HFFc6 (cell line): ENCODE measurements at regions not wholly inside any gene's neighbourhood (a gene's known extent, or its start where the extent isn't known, plus 50 kb on each side); places are given as distances from the start of the nearest gene placed in this dataset.

Source experiments
- DNase-seq: peaks from one replicate; pipeline ENCODE4 v3.0.0-alpha.2; 2018
- H3K27ac Mint-ChIP-seq: 2 replicates; pipeline ENCODE4 v1.8.0; 2020; ENCODE audit warnings: mild to moderate bottlenecking, mixed read lengths
- H3K27me3 Mint-ChIP-seq: 2 replicates; pipeline ENCODE4 v1.8.0; 2021; ENCODE audit warnings: mild to moderate bottlenecking, moderate library complexity, mixed read lengths; ENCODE audit not compliant: insufficient read depth
- H3K36me3 Mint-ChIP-seq: 2 replicates; pipeline ENCODE4 v1.8.0; 2021; ENCODE audit warnings: low read depth, mixed read lengths
- H3K4me1 Mint-ChIP-seq: 2 replicates; pipeline ENCODE4 v1.8.0; 2020; ENCODE audit warnings: low read depth, mixed read lengths
- H3K4me3 Mint-ChIP-seq: 2 replicates; pipeline ENCODE4 v1.8.0; 2020; ENCODE audit warnings: mild to moderate bottlenecking, moderate library complexity, mixed read lengths
- H3K9me3 Mint-ChIP-seq: 2 replicates; pipeline ENCODE4 v1.8.0; 2020; ENCODE audit warnings: mild to moderate bottlenecking, mixed read lengths
- TF ChIP-seq, protein P1 (sequence below): fragments of 200-600 bp; sonication (generic); IDR thresholded peaks from 2 replicates; pipeline ENCODE4 v1.5.0; 2021; ENCODE audit warnings: antibody characterized with exemption, mild to moderate bottlenecking

DNA sequence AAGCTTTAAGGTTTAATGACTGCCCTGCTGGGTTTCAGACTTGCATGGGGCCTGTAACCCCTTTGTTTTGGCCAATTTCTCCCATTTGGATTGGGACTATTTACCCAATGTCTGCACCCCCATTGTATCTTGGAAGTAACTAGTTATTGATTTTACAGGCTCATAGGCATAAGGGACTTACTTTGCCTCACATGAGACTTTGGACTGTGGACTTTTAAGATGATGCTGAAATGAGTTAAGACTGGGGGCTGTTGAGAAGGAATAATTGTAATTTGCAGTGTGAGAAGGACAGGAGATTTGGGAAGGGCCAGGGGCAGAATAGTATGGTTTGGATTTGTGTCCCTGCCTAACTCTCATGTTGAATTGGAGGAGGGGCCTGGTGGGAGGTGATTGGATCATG is 260.7 kb downstream of the SNCA start:
- Mint-ChIP-seq H3K9me3 (no peaks in the 10 kb centered on the region), H3K27ac (no peak overlapping the region), H3K36me3 (no peaks in the 10 kb centered on the region), H3K4me3 (no peak overlapping the region), H3K4me1 (no peaks in the 10 kb centered on the region), H3K27me3 (no peaks in the 10 kb centered on the region)
- TF ChIP-seq, protein P1, sequence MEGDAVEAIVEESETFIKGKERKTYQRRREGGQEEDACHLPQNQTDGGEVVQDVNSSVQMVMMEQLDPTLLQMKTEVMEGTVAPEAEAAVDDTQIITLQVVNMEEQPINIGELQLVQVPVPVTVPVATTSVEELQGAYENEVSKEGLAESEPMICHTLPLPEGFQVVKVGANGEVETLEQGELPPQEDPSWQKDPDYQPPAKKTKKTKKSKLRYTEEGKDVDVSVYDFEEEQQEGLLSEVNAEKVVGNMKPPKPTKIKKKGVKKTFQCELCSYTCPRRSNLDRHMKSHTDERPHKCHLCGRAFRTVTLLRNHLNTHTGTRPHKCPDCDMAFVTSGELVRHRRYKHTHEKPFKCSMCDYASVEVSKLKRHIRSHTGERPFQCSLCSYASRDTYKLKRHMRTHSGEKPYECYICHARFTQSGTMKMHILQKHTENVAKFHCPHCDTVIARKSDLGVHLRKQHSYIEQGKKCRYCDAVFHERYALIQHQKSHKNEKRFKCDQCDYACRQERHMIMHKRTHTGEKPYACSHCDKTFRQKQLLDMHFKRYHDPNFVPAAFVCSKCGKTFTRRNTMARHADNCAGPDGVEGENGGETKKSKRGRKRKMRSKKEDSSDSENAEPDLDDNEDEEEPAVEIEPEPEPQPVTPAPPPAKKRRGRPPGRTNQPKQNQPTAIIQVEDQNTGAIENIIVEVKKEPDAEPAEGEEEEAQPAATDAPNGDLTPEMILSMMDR = no peak
- DNase-seq = no peak

DNA sequence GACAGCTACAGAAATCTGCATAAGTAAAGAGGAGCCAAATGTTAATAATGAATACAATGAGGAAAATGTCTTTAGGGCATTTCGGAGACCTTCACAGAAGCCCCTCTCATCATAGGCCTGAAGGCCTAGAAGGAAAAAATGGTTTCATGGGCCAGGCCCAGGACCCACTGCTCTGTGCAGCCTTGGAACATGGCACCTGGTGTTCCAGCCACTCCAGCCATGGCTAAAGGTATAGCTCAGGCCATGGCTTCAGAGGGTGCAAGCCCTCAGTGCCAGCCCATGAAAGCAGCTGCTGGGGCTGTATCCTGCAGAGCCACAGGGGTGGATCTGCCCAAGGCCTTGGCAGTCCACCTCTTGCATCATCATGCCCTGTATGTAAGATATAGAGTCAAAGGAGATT is 261.1 kb downstream of the SNCA start:
- no peak for DNase-seq
- no peaks in the 10 kb centered on the region for H3K9me3 Mint-ChIP-seq
- no peaks in the 10 kb centered on the region for H3K27me3 Mint-ChIP-seq
- no peaks in the 10 kb centered on the region for H3K4me1 Mint-ChIP-seq
- no peak overlapping the region for H3K27ac Mint-ChIP-seq
- no peak overlapping the region for H3K4me3 Mint-ChIP-seq
- H3K36me3 Mint-ChIP-seq = no peaks in the 10 kb centered on the region
- TF ChIP-seq, protein P1 = no peak

DNA sequence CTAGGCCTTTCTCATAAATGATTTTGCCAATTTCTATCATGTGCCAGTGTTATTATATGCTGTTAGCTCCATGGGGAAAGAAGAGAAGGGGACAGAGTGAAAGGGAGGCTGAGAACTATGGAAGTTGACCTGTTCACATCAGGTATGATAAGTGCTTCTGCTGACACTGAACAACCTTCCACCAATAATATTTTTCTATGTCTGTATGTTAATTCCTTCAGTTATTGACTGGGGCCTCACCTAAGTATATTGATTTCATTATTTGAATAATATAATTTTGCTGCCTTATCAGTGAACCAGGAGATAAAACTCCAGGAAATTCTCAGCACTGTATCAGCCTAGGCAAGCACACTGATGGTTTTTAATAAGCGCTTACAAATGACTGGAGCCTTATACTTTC is 262.8 kb downstream of the SNCA start:
- Mint-ChIP-seq H3K27me3 (no peaks in the 10 kb centered on the region), H3K27ac (no peak overlapping the region), H3K4me3 (no peak overlapping the region), H3K9me3 (no peaks in the 10 kb centered on the region), H3K4me1 (no peaks in the 10 kb centered on the region), H3K36me3 (no peaks in the 10 kb centered on the region)
- DNase-seq = no peak
- TF ChIP-seq, protein P1 = no peak

DNA sequence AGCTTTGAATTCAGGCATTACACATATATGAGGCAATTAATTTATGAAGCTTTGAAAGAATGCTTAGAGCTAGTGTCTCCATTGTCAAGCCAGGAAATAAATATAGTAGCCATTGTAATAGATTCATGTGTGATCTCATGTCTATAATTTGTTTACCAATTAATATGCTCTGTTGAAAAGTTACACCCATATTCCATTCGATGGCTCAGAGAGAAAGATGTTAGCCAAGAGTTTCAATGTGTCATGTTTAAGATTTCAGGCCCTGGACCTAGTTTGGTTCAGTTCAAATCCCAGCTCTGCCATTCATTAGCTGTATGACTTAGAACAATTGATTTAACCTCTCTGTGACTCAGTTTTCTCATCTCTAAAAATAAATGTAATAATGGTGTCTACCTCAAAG is 263.3 kb downstream of the SNCA start:
- TF ChIP-seq, protein P1 = no peak
- H3K36me3 Mint-ChIP-seq = no peaks in the 10 kb centered on the region
- H3K27ac Mint-ChIP-seq = no peak overlapping the region
- H3K9me3 Mint-ChIP-seq = no peaks in the 10 kb centered on the region
- H3K4me1 Mint-ChIP-seq = no peaks in the 10 kb centered on the region
- H3K4me3 Mint-ChIP-seq = no peak overlapping the region
- no peak for DNase-seq
- no peaks in the 10 kb centered on the region for H3K27me3 Mint-ChIP-seq

DNA sequence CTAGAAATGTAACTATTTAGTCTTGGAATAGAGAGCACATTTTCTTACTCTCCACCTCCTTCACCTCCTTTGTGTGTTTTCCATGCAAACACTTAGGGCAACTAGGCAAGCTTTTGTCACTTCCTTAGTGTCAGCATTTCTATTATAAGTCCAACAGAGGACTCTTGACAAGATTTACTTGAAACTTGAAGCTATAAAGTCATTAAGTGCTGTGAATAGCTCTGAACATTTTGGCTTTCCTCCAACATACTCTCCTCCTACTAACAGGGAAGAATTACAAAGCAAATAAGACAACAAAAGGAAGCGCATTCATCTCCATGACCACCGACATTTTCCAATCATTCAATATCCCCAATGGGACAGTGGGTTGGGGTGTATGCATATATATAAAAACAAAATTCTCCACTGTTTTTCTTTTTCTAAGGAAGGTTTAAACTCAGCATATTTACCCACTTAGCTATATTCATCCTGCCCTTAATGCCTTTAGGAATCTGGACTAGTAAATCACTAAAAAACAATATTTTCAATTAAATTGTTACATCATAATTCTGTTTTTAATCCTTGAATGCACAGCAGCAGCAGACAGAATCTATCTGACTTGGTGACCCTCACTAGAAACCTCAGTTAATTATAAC is 264.6 kb downstream of the SNCA start:
- TF ChIP-seq, protein P1 = no peak
- DNase-seq = no peak
- H3K4me3 Mint-ChIP-seq = no peak overlapping the region
- H3K27ac Mint-ChIP-seq = no peak overlapping the region
- H3K4me1 Mint-ChIP-seq = no peaks in the 10 kb centered on the region
- no peaks in the 10 kb centered on the region for H3K9me3 Mint-ChIP-seq
- no peaks in the 10 kb centered on the region for H3K36me3 Mint-ChIP-seq
- peaks cover 2% of the 10 kb centered on the region; the same call in 1 of the 2 replicates for H3K27me3 Mint-ChIP-seq

DNA sequence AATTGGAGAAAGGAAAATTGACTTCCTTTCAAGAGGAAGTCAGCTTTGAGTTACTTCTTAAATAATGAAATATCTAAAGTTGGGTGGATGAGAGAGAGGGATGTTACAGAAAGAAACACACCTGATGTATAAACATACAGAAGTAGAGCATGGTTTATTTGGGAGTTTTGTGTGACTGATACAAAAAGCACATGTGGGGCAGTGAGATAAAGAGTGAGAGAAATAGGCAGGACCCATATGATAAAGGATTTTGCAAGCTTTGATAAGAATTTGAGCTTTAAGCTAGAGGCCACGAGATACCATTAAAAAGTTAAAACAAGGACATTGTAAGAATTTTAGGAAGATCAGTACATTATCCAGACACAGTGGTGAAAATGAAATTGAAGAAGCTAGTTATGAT is 263.3 kb upstream of the GPRIN3 start:
- TF ChIP-seq, protein P1 = no peak
- H3K27me3 Mint-ChIP-seq = peaks cover 2% of the 10 kb centered on the region; the same call in 1 of the 2 replicates

More for the DNA sequence above, 263.3 kb upstream of the GPRIN3 start:
- Mint-ChIP-seq H3K4me3 (no peak overlapping the region), H3K4me1 (no peaks in the 10 kb centered on the region), H3K27ac (no peak overlapping the region), H3K9me3 (no peaks in the 10 kb centered on the region), H3K36me3 (no peaks in the 10 kb centered on the region)
- no peak for DNase-seq
